GM13976 (cell line): ENCODE measurements at regions not wholly inside any gene's neighbourhood (a gene's known extent, or its start where the extent isn't known, plus 50 kb on each side); places are given as distances from the start of the nearest gene placed in this dataset.

Source experiments
- DNase-seq: peaks from one replicate; pipeline ENCODE4 v3.0.0; 2012; ENCODE audit warnings: low spot score
- CTCF ChIP-seq: IDR thresholded peaks from 2 replicates; pipeline ENCODE4 v1.5.1; 2012; ENCODE audit warnings: borderline replicate concordance, mild to moderate bottlenecking; ENCODE audit not compliant: insufficient read depth; ENCODE audit errors: extremely low read depth, missing control alignments, control extremely low read depth
- in situ Hi-C: fragments of 300-500 bp; cut with MboI; formaldehyde crosslinking; loops from one replicate; pipeline ENCODE4 v1.12.0; 2022; ENCODE audit warnings: low sequenced_read_pairs, mixed read lengths, inconsistent platforms; ENCODE audit not compliant: unreplicated experiment

- in situ Hi-C loops = no loop called here
- DNase-seq = no peak
- no peak for TF ChIP-seq CTCF
Observed at GRCh38 chr5:107270561-107270960, 400.2 kb downstream of the EFNA5 start.

- DNase-seq = no peak
- TF ChIP-seq CTCF = no peak
- in situ Hi-C loops = no loop called here
Observed at GRCh38 chr5:107269678-107270077, 401.1 kb downstream of the EFNA5 start.

GRCh38 chr5:107269256-107269655 is 401.5 kb downstream of the EFNA5 start:
- no peak for TF ChIP-seq CTCF

GRCh38 chr5:107268241-107268640 is 402.5 kb downstream of the EFNA5 start:
- in situ Hi-C loops = no loop called here
- TF ChIP-seq CTCF = no peak
- no peak for DNase-seq

More at GRCh38 chr5:107269256-107269655, 401.5 kb downstream of the EFNA5 start:
- in situ Hi-C loops = no loop called here
- no peak for DNase-seq

GRCh38 chr5:107266100-107266499 is 404.6 kb downstream of the EFNA5 start:
- in situ Hi-C loops = no loop called here
- TF ChIP-seq CTCF = no peak
- no peak for DNase-seq

GRCh38 chr5:107265193-107265592 is 405.5 kb downstream of the EFNA5 start:
- DNase-seq = no peak
- in situ Hi-C loops = no loop called here
- no peak for TF ChIP-seq CTCF
